Inferior parietal cortex (tissue), 1 donor: ENCODE measurements at regions not wholly inside any gene's neighbourhood (a gene's known extent, or its start where the extent isn't known, plus 50 kb on each side); places are given as distances from the start of the nearest gene placed in this dataset.

Experiments
- DNase-seq: peaks from one replicate; pipeline ENCODE4 v3.0.0-alpha.2; 2016; ENCODE audit errors: extremely low spot score

DNA sequence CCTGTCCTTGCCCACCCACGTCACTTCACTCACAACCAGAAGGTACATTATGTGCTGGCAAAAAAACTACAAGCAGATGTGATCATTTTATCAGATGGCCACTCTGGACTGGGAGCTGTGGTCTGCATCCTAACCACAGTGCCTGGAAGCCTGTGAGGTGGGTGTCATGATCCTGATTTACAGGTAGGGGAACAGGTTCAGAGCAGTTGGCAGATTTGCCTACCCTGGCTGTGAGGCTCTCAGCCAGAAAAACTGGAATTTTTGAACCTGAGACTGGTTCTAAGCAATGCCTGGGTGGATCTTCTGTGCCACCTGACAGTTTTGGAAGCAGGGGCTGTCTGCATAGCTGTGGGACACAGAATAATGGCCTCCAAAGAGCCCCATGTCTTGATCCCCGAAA, 150.8 kb downstream of the SYF2 start:
- no peak for DNase-seq

DNA sequence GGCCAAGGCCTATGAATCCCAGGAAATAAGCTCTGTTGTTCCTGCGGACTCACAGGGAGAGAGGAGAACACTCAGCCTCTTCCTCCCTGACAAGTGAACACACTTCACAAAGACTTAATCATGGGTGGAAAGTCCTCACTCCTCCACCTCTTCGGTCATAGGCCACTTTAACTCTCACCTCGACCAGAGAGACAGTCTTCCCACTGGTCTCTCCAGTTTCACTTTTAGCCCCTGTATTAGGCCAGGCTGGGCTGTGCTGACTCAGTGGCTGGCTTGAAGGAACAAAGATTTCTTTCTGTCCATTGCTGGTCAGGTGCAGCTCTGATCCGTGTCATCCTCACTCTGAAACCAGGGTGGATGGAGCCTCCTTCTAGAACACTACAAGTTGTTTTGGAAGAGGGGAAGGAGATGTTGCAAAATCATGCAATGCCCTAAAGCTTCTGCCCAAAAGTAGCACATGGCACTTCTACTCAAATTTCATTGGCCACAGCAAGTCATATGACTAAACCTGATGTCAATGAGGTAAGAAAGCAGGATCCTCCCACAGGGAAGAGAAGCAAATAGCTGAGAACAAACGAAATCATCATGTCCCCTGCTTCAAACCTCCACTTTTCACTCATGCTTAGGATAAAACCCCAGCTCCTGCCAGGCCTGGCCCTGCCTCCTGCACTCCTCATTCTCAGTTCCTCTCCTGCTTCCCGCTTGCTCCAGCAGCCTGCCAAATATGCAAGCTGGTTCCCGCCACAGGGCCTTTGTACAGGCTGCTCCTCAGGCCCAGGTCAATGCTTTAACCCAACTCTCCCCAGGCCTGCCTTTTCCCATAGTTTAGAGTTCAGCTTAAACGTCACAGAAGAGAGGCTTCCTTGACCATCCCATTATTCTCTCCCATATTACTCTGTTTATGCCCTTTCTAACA, 150.5 kb upstream of the RUNX3 start:
- no peak for DNase-seq

DNA sequence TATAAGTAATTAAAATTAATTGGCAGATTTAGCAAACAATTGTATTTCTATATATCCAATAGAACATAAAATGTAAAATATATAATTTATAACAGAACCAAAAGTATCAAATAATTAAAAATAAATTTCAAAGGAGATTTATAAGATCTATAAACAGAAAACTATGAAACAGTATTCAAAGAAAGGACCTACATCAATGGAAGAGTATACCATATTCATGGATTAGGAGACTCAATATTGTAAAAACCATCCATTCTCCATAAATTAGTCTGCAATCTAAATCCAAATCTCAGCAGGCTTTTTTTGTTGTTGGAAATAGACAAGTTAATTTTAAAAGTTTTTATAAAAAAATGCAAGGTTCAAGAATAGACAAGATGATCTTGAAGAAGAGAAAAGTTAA, 149.0 kb upstream of the RUNX3 start:
- DNase-seq, result no peak

DNA sequence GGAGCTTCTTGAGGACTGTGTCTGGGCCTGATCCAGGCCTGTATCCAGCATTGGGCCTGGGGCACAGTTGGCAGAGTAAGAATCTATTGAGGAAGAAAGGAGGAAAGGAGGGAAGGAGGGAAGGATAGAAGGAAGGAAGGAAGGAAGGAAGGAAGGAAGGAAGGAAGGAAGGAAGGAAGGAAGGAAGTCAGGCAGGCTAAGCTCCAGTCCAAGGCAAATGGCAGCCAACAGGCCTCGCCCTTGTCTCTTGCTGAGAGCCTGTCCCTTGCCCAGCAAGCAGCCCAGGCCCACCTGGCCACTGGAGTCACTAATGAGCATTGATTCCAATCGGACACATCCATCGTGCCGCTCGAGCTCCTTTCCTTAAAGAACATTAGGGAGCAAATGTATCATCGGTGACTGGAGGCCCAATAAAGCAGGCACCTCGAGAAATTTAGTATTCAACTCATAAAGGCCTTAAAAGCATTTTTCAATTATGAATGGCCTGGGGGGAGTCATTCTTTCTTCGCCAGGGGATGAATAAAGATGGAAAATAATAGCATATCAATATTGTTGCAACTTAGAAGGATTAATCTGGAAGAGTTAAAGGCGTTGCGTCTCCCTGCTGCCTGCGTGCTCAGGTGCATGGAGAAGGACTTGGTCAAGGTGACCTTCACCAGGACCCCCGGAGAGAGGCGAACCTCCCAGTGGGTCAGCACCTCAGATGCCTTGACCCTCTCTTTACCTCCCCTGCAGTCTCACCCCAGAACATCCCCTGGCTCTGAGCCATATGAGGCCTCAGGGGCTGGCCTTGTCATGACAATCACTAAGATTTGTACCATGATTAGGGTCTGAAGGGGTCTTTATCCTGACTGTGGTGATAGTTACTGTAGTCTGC, 144.5 kb upstream of the RUNX3 start:
- no peak for DNase-seq

DNA sequence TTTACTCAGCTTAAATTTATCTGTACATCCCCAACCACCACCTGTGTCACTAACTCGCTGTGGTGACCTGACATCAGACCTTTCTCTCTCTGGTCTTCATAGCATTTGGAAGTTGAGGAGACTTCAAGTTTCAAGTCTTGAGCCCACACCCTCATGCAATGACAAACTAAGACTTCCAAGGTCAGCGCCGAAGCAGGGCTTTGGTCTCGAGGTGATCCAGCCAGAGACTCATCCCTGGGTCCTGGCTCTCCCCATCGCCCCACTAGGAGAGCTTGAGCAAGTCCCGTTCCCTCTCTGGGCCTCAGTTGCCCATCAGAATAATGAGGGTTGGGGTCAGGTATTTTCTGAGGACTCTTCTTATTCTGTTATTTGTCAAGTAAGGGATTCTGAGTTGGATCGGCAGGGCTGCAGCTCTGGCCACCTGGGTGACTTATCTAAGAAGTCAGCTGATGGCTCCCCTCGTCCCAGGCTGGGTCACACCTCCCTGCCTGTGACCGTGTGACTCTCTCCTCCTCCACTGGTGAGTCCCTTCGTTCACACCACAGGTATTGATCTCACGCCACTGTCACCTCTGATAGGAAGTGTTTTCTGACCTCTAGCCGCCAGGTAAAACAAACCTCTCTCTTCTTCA, 143.7 kb upstream of the RUNX3 start:
- no peak for DNase-seq

DNA sequence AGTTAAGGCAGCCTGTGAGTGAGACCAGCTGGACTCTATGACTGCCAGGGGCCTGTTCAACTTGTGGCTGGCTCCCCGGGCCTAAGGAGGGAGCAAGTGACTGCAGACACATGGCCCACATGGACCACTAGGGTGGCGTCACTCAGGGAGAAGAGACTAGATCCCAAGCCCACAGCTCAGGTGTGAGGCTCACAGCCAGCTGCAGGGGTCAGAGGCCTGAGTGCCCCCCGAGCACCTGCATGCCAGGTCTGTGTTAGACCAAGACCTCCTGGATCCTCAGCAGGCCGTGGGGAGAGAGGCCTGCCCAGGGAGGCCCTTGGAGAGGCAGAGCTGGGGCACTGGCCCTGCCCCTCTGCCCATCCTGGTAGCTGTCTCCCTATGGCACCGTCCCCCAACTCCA, 142.4 kb upstream of the RUNX3 start:
- no peak for DNase-seq

DNA sequence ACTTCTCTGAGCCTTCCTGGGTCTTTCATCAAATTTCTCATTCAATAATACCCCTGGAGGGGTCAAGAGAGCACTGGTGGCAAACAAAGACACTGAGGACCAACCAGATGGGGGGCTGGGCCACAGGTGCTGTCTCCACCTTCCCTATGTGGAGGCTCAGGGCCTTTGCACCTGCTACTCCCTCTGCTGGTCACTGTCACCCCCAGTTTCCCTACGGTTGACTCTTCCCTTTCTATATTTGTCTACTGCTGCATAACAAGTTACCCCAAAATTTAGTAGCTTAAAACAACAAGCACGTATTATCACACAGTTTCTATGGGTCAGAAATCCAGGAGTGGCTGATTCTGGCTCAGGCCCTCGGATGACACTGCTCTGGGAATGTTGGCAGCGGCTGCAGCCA, 138.8 kb upstream of the RUNX3 start:
- DNase-seq, result no peak

DNA sequence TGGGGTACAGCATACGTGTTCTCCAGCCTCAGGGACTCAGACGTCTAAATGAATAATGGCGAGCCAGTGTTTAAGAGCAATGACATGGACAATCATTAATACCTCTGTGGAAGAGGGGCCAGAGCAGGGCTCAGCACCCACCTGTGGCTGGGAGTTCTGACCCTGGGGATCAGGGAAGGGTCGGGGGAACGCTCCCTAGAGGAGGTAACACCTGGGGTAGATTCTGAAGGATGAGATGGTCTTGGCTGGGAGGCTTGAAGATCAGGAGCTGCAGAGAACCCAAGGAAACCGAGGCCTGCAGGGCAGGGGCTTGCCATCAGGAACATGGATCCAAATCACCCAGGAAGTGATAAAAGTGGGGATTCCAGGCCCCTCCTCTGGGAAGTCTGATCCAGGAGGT, 138.2 kb upstream of the RUNX3 start:
- DNase-seq, result no peak

DNA sequence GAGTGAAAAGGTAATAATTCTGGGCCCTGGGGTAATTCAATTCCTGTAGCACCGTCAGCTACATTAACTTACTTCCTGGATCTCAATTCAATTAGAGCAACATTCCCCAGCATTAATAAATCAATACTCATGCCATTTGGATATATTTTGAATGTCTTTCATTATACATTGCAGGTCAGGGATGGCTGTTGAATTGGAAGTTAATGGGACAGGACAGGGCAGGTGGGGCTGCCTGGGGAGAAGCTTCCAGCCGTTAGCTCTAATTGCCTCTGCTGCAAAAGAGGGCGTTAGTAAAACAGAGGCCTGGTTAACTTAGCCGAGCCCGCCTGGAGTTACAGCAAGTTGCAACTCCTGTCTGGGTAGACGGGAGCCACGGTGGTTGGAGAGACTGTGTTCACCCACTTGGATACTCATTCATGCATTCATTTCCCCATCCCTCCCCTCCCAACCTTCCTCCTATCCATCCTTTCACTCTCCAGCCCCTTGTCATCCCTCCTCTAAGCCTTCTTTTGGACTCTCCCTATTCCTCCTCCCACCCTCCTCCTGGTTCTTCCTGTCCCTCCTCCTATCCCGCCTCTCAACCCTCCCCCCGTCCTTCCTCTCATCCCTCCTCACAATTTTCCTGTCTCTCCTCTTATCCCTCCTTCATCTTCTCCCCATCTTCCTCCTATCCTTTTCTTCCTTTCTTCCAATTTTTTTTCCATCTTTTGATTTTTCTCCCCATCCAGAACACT, 137.6 kb upstream of the RUNX3 start:
- DNase-seq, result no peak

DNA sequence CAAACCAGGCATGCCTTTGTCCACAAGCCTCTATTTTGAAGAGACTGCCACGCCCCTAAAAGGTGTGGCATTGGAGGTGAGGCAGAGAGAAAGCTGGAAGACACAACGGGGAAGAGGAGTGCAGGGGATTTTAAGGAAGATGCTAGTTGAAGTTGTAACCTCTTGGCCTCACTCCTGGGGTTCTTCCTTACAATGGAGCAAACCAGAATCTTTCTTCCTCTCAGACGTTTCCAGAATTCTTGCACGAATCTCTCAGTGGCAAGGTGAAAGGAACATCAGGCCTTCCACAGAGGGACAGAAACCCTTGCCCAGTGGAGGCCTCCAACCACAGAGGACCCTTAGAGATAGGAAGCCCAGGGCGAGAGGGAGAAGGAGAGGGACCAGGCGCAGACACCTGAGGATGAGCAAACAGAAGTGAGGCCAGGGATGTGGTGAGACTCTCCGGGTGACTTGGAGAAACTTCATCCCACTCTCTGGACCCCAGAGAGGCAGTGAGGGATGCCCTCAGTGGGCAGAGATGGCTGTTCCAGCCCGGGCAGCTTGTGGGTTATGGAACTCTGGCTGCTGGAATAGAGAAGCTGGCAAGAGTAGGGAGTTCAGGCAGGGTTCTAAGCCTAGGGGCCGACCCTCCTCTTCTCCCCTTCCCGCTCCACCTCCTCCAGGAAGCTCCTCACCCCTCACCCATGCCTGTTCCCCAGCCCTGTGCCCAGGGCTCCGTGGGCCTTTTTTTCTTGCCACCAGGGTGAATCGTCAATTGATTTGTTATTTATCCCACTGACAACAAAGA, 136.8 kb upstream of the RUNX3 start:
- DNase-seq, result no peak

DNA sequence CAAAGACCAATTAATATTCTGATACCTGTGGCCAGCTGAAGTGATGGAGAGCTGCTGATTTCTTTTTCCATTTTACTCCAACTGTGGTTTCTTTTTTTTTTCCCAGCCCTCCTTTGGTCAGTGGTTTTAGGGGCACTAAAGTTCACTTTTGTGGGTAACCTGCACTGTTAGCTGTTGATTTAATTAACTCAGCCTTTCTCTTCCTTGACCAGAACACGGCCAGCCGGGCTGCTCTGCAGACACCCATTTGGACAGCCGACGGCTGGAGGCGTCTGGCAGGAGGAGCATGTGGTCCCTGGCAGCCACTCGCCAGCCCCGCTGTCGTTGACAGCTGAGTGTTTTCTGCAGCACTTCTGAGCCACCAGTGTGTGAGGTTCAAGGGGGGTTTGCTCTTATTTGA, 136.2 kb upstream of the RUNX3 start:
- DNase-seq, result no peak

DNA sequence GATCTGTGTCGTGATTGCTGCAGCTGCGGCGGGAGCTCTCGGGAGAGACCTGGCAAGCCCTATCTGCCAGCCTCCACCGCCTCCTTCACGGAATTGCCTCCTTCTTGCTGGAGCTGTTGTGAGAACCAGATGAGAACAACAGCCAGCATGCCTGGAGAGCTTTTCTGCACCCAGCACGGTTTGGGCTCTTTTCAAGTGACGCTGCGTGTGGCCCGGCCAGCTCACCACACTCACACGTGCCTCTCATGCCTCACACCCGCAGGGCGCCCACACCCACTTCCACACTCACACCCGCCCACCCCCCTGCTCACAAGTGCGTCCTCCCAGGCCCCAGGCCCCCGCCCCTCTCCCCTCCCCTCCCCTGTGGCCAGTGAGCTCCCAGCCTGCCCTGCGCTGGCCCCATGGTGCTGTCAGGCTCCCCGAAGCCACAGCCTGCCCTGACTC, 135.7 kb upstream of the RUNX3 start:
- no peak for DNase-seq

DNA sequence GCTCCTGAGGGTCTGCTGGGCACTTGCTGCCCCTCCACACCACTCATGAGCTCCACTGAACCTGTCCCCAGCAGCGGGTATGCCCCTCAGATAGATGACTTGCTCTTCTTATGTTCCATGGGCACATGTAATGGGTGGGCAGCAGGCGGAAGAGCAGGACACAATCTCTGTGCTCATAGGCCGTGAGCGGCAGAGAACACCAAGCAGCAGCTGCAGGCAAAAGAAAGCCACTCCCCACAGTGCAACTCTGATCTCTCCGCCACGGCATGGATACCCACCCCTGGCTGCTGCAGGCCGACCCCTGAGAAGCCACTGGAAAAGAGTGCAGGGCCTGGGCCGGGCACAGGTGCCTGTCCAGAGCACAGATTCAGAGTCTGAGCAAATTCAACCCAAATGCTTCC, 135.2 kb upstream of the RUNX3 start:
- DNase-seq, result no peak

DNA sequence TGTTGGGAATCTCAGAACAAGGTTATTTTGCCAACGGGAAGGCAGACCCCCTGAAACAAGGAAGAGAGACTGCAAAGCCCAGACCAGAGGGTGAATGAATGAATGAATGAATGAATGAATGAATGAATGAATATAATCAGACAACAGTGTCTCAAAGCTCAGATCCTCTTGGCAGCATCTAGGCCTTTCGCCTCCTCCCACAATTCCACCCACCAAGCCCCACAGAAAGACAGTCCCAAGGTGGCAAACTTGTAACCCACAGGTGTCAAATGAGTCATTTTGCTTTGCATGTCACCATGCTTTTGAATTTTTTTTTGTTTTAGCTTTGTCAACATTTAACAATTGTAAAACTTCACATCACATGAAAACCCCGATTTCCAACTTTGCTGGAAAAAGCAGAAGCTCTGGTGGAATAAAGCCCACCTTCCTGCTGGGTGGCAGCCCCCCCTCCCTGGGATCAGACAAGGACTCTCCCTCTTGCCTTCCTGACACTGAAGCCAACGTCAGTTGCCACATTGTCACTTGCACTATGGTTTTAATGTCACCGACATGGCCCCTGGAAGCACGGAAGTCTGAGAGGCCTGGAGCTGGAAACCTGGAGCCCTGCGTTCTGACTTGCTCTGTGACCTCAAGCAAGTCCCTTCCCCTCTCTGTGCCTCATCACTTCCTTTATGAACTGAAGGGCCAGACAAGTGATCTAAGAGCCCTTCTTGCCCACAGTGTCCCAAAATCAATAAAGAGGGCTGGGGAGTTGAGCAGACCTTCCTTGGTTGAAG, 134.6 kb upstream of the RUNX3 start:
- DNase-seq, result no peak

DNA sequence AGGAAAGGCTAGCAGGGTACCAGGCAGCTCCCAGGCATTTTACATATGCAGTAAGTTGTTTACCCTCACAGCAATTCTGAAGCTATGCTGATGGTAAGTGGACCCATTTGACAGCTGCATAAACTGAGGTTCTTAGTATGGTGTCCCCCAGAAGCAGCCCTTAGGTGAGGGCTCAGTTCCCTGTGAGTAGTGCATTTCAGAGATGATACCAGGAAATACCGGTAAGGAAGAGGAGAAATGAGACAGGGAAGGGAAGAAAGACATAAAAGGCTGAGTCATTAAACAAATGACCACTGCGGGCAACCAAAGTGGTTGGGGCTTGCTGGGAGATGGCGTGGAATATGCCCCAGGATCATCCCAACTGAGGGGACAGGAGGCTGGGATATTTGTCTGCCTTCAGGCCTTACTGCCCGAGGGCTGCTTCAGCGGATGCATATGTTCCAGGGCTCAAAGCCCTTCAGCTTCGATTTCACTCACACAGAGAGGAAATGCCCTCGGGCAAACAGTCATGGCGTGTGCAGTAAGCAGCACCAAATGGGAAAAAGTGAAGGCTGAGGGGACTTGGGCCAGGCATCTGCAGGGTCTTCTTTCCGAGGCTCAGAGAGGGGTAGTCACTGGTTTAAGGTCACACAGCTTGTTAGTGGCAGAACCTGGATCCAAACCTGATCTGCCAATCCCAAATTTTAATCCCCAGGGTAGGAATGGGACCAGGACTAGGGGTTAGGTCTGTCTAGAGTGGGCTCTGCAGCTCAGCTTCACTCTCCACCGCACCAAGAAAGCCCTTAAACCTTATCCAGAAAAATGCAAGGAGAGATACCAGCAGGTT, 133.7 kb upstream of the RUNX3 start:
- DNase-seq, result no peak

DNA sequence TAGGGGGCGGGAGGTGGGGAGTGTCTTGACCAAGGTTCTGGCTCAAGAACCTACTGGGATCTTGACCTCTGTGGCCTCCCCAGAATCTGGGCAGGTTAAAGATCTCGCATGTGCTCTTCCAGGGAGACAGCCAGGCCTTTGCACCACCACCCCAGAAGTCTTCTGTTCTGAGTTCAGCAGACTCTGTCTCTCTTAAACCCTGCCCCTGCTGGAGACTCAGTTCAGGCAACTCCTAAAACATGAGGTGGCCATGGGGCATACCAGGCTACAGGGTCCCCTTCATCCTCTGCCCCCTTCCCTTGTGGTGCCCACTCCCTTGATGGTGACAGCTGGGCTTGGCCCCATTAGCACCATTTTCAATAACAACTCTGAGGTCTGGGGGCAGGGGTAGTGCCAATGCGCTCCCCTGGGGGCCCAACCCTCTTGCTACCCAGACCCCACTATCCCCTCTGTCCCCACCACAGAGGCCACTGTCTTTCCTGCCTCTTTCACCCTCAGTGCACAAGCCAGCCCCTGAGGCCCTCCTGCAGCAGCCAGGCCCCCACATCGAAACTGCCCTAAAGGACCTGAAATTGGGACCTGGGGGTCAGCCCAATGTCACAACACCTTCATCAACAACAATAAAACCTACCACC, 132.7 kb upstream of the RUNX3 start:
- DNase-seq, result no peak

DNA sequence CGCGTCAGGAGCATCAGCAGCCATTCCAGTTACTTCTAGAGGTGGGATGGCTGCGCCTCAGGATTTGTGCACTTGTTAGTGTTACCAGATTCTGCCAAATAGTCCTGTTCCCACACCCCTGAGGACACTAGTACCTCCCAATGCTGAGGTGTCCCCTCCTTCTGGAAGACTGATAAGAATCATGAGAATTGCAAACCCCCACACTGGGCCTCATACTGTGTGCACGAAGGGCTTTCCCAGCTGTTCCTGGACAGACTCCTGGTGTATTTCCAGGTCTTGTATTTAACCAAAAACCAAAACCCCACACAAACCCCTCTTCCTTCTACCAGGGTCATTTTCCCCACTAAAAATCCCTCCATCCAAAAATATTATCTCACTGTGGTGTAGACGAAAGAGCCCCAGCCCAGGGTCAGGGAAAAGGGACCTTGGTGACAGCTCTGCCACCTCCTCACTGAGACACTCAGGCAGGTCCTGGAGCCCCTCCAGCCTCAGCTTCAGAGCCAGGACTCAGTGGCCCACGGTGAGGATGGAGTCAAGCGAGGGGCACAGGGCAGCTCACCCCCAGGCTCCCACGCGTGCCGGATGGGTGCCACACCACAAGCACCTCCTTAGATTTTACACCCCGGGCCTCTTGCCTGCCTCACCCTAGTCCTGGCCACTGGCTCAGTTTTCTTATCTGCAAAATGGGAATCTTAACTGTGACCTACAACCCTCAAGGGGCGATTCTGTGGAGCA, 131.4 kb upstream of the RUNX3 start:
- no peak for DNase-seq

DNA sequence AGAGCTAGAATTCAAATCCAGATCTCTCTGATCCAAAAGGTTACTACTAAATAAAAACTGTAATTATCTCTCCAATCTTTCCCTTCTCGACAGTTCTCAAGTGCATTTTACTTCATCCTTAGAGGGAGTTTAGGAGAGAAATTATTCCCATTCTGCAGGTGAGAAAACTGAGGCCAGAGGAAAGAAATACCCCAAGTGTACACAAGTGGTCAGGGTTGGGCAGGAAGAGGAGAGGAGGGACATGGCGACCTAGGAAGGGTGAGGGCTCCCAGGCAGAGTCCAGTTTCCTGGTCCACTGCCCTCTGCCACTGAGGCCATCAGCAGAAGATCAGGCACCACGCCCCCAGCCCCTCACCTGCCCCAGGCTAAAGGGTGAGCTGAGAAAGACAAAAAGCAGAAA, 127.1 kb upstream of the RUNX3 start:
- no peak for DNase-seq
